OCI-LY7 (cell line): ENCODE measurements at regions not wholly inside any gene's neighbourhood (a gene's known extent, or its start where the extent isn't known, plus 50 kb on each side); places are given as distances from the start of the nearest gene placed in this dataset.

ENCODE experiments used
- BruUV-seq: library from RNA; stranded (reverse); fragments of 400-500 nt; replicated peaks from 2 replicates; lab custom pipeline; 2021; lab: Mats Ljungman, UMichigan
- CTCF ChIA-PET: fragments of 300-600 bp; sonication (Branson Sonifier 250); formaldehyde crosslinking; loops from one replicate; lab custom pipeline; 2022; ENCODE audit warnings: antibody characterized with exemption; ENCODE audit not compliant: unreplicated experiment; lab: Charles Lee
- POLR2A ChIA-PET: fragments of 300-600 bp; sonication (Branson Sonifier 250); formaldehyde crosslinking; loops from one replicate; lab custom pipeline; 2022; ENCODE audit warnings: antibody characterized with exemption; lab: Charles Lee
- DNase-seq: peaks from one replicate; pipeline ENCODE4 v3.0.0-alpha.2; 2015; ENCODE audit warnings: low spot score
- H2AFZ ChIP-seq: fragments of 200-600 bp; sonication (generic), shearing (Covaris generic); 2 replicates; pipeline ENCODE4 v1.6.1; 2014; ENCODE audit warnings: mild to moderate bottlenecking, antibody characterized with exemption, low read length, moderate library complexity
- H3K27ac ChIP-seq: fragments of 200-600 bp; sonication (generic); 2 replicates; pipeline ENCODE4 v1.5.1; 2014; ENCODE audit warnings: mixed run types, low read depth, mild to moderate bottlenecking, moderate library complexity, low read length, inconsistent platforms; ENCODE audit not compliant: poor library complexity, severe bottlenecking
- H3K36me3 ChIP-seq: fragments of 200-600 bp; sonication (generic); 2 replicates; pipeline ENCODE4 v1.6.1; 2014; ENCODE audit warnings: mild to moderate bottlenecking, antibody characterized with exemption, low read length, moderate library complexity, mixed read lengths; ENCODE audit not compliant: insufficient read depth
- H3K4me1 ChIP-seq: fragments of 200-600 bp; sonication (generic); 2 replicates; pipeline ENCODE4 v1.5.1; 2014; ENCODE audit warnings: mild to moderate bottlenecking, low read length; ENCODE audit not compliant: insufficient read depth, poor library complexity, severe bottlenecking
- H3K4me2 ChIP-seq: fragments of 200-600 bp; sonication (generic); 2 replicates; pipeline ENCODE4 v1.6.1; 2014; ENCODE audit warnings: mild to moderate bottlenecking, low read length
- H3K4me3 ChIP-seq: fragments of 200-600 bp; sonication (generic); 2 replicates; pipeline ENCODE4 v1.5.1; 2014; ENCODE audit warnings: mild to moderate bottlenecking, low read depth, low read length; ENCODE audit not compliant: poor library complexity, severe bottlenecking
- H3K79me2 ChIP-seq: fragments of 200-600 bp; sonication (generic); 2 replicates; pipeline ENCODE4 v1.6.1; 2016; ENCODE audit warnings: low read depth, mild to moderate bottlenecking, low read length, moderate library complexity, mixed read lengths; ENCODE audit not compliant: insufficient read depth
- H3K9me2 ChIP-seq: fragments of 200-600 bp; sonication (generic); 2 replicates; pipeline ENCODE4 v1.6.1; 2016; ENCODE audit warnings: mild to moderate bottlenecking, low read length, mixed read lengths; ENCODE audit not compliant: insufficient read depth
- H3K9me3 ChIP-seq: fragments of 200-600 bp; sonication (generic); 2 replicates; pipeline ENCODE4 v1.6.1; 2014; ENCODE audit warnings: mild to moderate bottlenecking, mixed run types, low read length, mixed read lengths
- H4K20me1 ChIP-seq: fragments of 200-600 bp; sonication (generic); 2 replicates; pipeline ENCODE4 v1.6.1; 2014; ENCODE audit warnings: mild to moderate bottlenecking, antibody characterized with exemption, low read length, moderate library complexity, mixed read lengths; ENCODE audit not compliant: insufficient read depth
- CTCF ChIP-seq: fragments of 200-600 bp; sonication (generic); conservative IDR thresholded peaks from 2 replicates; pipeline ENCODE4 v1.5.1; 2014; ENCODE audit warnings: mild to moderate bottlenecking, antibody characterized with exemption, low read length, moderate library complexity, mixed read lengths
- EZH2phosphoT487 ChIP-seq: fragments of 200-600 bp; sonication (generic); IDR thresholded peaks from 2 replicates; pipeline ENCODE4 v1.6.1; 2018; ENCODE audit warnings: low read depth, borderline replicate concordance, mild to moderate bottlenecking, mixed run types, antibody characterized with exemption, low read length, moderate library complexity, mixed read lengths
- intact Hi-C: fragments of 100-400 bp; cut with micrococcal nuclease; formaldehyde crosslinking; loops from one replicate; pipeline ENCODE4 v1.10.0; 2022; ENCODE audit not compliant: unreplicated experiment

- Histone ChIP-seq H3K36me3 (no peaks in the 10 kb centered on the region), H3K4me1 (no peaks in the 10 kb centered on the region), H3K9me3 (no peaks in the 10 kb centered on the region), H2AFZ (no peak overlapping the region), H3K4me2 (no peak overlapping the region), H3K9me2 (no peaks in the 10 kb centered on the region), H3K79me2 (no peaks in the 10 kb centered on the region), H4K20me1 (no peaks in the 10 kb centered on the region), H3K4me3 (no peak overlapping the region), H3K27ac (no peak overlapping the region)
- ChIA-PET CTCF (no interaction called here), POLR2A (no interaction called here)
- no peak for DNase-seq
- BruUV-seq = no TSS peak
- TF ChIP-seq CTCF = no peak
- TF ChIP-seq EZH2phosphoT487 = no peak
- intact Hi-C loops = no loop called here
These were observed 231.1 kb downstream of the HDGFL1 start for GRCh38 chr6:22800451-22800850.

- CTCF ChIA-PET = no interaction called here
- no peak overlapping the region for H2AFZ ChIP-seq
- H4K20me1 ChIP-seq = no peaks in the 10 kb centered on the region
- DNase-seq = no peak
- no peak overlapping the region for H3K4me3 ChIP-seq
- H3K9me2 ChIP-seq = no peaks in the 10 kb centered on the region
- BruUV-seq = no TSS peak
- TF ChIP-seq EZH2phosphoT487 (no peak), CTCF (no peak)
- no peaks in the 10 kb centered on the region for H3K9me3 ChIP-seq
- intact Hi-C loops = no loop called here
- no peaks in the 10 kb centered on the region for H3K79me2 ChIP-seq
- no peaks in the 10 kb centered on the region for H3K4me1 ChIP-seq
- H3K4me2 ChIP-seq = no peak overlapping the region
- H3K27ac ChIP-seq = no peak overlapping the region
- POLR2A ChIA-PET = no interaction called here
- H3K36me3 ChIP-seq = no peaks in the 10 kb centered on the region
These were observed 232.5 kb downstream of the HDGFL1 start for GRCh38 chr6:22801831-22802230.

GRCh38 chr6:22804620-22805261, 235.4 kb downstream of the HDGFL1 start:
- no TSS peak for BruUV-seq
- no peaks in the 10 kb centered on the region for H3K9me3 ChIP-seq
- ChIA-PET POLR2A (no interaction called here), CTCF (no interaction called here)
- no peaks in the 10 kb centered on the region for H3K9me2 ChIP-seq
- no peak overlapping the region for H3K4me2 ChIP-seq
- no peaks in the 10 kb centered on the region for H3K4me1 ChIP-seq
- no peaks in the 10 kb centered on the region for H3K79me2 ChIP-seq
- DNase-seq = no peak
- intact Hi-C loops = no loop called here
- H3K36me3 ChIP-seq = no peaks in the 10 kb centered on the region
- H2AFZ ChIP-seq = no peak overlapping the region
- H3K27ac ChIP-seq = no peak overlapping the region
- H3K4me3 ChIP-seq = no peak overlapping the region
- no peaks in the 10 kb centered on the region for H4K20me1 ChIP-seq
- TF ChIP-seq EZH2phosphoT487 = no peak
- no peak for TF ChIP-seq CTCF
